ENCODE measurements at regions not wholly inside any gene's neighbourhood (a gene's known extent, or its start where the extent isn't known, plus 50 kb on each side); places are given as distances from the start of the nearest gene placed in this dataset.

DNA sequence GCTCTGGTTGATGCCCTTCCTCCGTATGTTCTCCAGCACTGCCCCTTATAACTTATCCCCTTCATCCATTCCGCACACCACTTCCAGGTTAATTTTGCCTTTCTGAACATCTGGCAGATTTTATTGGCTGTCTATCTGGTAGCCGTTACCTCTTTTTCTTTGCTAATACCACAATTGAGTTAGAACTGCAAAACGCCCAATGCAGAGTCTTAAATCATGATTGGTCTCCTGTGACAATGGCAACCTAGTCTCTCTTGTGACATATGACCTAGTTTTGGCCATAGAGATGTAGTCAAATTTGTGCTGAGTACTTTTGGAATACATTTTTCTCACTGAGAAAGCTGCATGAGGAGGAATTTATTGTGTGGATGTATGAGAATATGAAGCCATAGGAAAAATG is 365.7 kb upstream of the PRR16 start:
- no peaks in the 10 kb centered on the region for H3K27me3 Mint-ChIP-seq (ENCODE audit: unreplicated experiment)
- DNase-seq: no peak
- no peak overlapping the region for H3K4me3 Mint-ChIP-seq (ENCODE audit: low read depth, unreplicated experiment)
- no TSS peak for BruUV-seq (replicated peaks)
- TF ChIP-seq, protein P1, sequence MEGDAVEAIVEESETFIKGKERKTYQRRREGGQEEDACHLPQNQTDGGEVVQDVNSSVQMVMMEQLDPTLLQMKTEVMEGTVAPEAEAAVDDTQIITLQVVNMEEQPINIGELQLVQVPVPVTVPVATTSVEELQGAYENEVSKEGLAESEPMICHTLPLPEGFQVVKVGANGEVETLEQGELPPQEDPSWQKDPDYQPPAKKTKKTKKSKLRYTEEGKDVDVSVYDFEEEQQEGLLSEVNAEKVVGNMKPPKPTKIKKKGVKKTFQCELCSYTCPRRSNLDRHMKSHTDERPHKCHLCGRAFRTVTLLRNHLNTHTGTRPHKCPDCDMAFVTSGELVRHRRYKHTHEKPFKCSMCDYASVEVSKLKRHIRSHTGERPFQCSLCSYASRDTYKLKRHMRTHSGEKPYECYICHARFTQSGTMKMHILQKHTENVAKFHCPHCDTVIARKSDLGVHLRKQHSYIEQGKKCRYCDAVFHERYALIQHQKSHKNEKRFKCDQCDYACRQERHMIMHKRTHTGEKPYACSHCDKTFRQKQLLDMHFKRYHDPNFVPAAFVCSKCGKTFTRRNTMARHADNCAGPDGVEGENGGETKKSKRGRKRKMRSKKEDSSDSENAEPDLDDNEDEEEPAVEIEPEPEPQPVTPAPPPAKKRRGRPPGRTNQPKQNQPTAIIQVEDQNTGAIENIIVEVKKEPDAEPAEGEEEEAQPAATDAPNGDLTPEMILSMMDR (IDR thresholded peaks at IDR 0.05; ENCODE audit: unreplicated experiment): no peak
- intact Hi-C loops (cut with micrococcal nuclease; ENCODE audit: unreplicated experiment): no loop called here
- H3K9me3 Mint-ChIP-seq (ENCODE audit: low read depth, unreplicated experiment): peaks cover 2% of the 10 kb centered on the region
- CTCF ChIA-PET: no interaction called here
- H3K4me1 Mint-ChIP-seq (ENCODE audit: low read depth, unreplicated experiment): peaks cover 15% of the 10 kb centered on the region
- H3K27ac Mint-ChIP-seq (ENCODE audit: unreplicated experiment): no peak overlapping the region
- no peaks in the 10 kb centered on the region for H3K36me3 Mint-ChIP-seq (ENCODE audit: insufficient read depth, unreplicated experiment)

DNA sequence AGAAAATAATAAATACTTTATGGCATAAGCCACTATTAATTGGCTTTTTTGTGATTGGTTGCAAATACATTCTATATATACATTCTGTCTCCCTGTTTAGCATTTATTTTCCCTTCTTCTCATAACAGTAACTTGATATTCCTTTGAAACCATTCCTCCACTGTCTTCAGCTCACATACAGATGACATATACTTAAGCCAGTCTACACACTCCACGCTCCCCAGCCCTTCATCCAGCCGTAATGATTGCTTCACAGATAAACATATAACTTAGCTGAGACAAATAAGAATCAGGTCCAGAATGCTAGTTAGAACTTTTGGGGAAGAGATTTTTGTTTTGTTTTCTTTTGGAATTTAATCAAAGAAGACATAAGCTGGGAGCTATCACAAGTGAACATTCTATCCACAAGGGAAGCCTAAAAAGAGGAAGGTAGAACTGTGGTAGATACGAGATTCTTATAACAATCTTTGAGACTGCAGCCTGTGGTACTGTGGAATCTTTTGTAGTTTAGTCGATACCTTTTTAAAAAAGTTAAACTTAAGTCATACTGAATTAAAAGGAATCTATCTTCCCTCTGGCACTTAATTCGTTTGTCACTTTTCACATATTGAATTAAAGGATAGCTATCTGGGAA is 365.1 kb upstream of the PRR16 start:
- Mint-ChIP-seq H3K36me3 (ENCODE audit: insufficient read depth, unreplicated experiment) (no peaks in the 10 kb centered on the region), H3K27ac (ENCODE audit: unreplicated experiment) (no peak overlapping the region), H3K4me1 (ENCODE audit: low read depth, unreplicated experiment) (peaks cover 15% of the 10 kb centered on the region), H3K4me3 (ENCODE audit: low read depth, unreplicated experiment) (no peak overlapping the region), H3K27me3 (ENCODE audit: unreplicated experiment) (no peaks in the 10 kb centered on the region), H3K9me3 (ENCODE audit: low read depth, unreplicated experiment) (peaks cover 2% of the 10 kb centered on the region)
- intact Hi-C loops (cut with micrococcal nuclease; ENCODE audit: unreplicated experiment): no loop called here
- TF ChIP-seq, protein P1 (IDR thresholded peaks at IDR 0.05; ENCODE audit: unreplicated experiment): no peak
- no peak for DNase-seq
- BruUV-seq (replicated peaks): no TSS peak
- CTCF ChIA-PET: no interaction called here

DNA sequence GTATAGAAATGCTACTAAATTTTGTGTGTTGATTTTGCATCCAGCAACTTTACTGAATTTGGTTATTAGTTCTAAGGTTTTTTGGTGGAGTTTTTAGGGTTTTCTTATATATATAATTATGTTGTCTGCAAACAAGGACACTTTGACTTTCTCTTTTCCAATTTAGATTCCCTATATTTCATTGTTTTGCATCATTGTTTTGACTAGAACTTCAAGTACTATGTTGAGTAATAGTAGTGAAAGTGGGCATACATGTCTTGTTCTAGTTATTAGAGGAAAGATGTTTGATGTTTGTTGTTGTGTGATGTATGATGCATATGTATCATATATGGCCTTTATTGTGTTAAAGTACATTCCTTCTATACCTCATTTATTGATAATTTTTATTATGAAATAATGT is 362.3 kb upstream of the PRR16 start:
- DNase-seq: no peak
- intact Hi-C loops (cut with micrococcal nuclease; ENCODE audit: unreplicated experiment): loop anchor here (5.0 kb wide), 1 partner anchor 1226 kb away; no protein-coding TSS in a partner anchor
- no peak overlapping the region for H3K4me3 Mint-ChIP-seq (ENCODE audit: low read depth, unreplicated experiment)
- CTCF ChIA-PET: no interaction called here
- H3K27me3 Mint-ChIP-seq (ENCODE audit: unreplicated experiment): no peaks in the 10 kb centered on the region
- no peaks in the 10 kb centered on the region for H3K4me1 Mint-ChIP-seq (ENCODE audit: low read depth, unreplicated experiment)
- no TSS peak for BruUV-seq (replicated peaks)
- TF ChIP-seq, protein P1 (IDR thresholded peaks at IDR 0.05; ENCODE audit: unreplicated experiment): no peak
- H3K9me3 Mint-ChIP-seq (ENCODE audit: low read depth, unreplicated experiment): peaks cover 2% of the 10 kb centered on the region
- no peaks in the 10 kb centered on the region for H3K36me3 Mint-ChIP-seq (ENCODE audit: insufficient read depth, unreplicated experiment)
- no peak overlapping the region for H3K27ac Mint-ChIP-seq (ENCODE audit: unreplicated experiment)

DNA sequence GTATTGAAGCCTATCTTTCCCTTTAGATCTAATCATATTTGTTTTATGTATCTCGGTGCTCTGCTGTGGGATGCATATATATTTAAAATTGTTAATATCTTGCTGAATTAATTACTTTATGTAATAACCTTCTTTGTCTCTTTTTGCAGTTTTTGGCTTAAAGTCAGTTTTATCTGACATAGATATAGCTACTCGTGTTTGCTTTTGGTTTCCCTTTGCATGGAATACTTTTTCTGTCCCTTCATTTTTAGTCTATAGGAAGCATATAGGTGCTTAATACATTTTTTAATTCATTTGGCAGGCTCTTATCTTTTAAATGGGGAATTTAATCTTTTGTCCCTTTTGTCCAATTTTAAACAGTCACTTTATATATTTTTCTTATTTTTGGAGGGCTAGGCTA is 360.6 kb upstream of the PRR16 start:
- no peaks in the 10 kb centered on the region for H3K36me3 Mint-ChIP-seq (ENCODE audit: insufficient read depth, unreplicated experiment)
- H3K27me3 Mint-ChIP-seq (ENCODE audit: unreplicated experiment): no peaks in the 10 kb centered on the region
- peaks cover 2% of the 10 kb centered on the region for H3K9me3 Mint-ChIP-seq (ENCODE audit: low read depth, unreplicated experiment)
- CTCF ChIA-PET: no interaction called here
- no peaks in the 10 kb centered on the region for H3K4me1 Mint-ChIP-seq (ENCODE audit: low read depth, unreplicated experiment)
- TF ChIP-seq, protein P1 (IDR thresholded peaks at IDR 0.05; ENCODE audit: unreplicated experiment): no peak
- no peak overlapping the region for H3K27ac Mint-ChIP-seq (ENCODE audit: unreplicated experiment)
- no peak overlapping the region for H3K4me3 Mint-ChIP-seq (ENCODE audit: low read depth, unreplicated experiment)
- intact Hi-C loops (cut with micrococcal nuclease; ENCODE audit: unreplicated experiment): loop anchor here (5.0 kb wide), 1 partner anchor 1224 kb away; no protein-coding TSS in a partner anchor
- no TSS peak for BruUV-seq (replicated peaks)
- DNase-seq: no peak
